ENCODE measurements at regions not wholly inside any gene's neighbourhood (a gene's known extent, or its start where the extent isn't known, plus 50 kb on each side); places are given as distances from the start of the nearest gene placed in this dataset.
A peak's percentile ranks its signal among the peaks of the same experiment; 100 is the strongest.
"Not testable (repeated sequence)": the region's sequence is repeated elsewhere in the genome, so short reads cannot be mapped to it uniquely, and the experiment has no call there.

- no peak for DNase-seq
These were observed 330.3 kb downstream of the TSHZ3 start for GRCh38 chr19:31018936-31019335.

GRCh38 chr19:31015778-31016177, 333.5 kb downstream of the TSHZ3 start:
- no peak for DNase-seq

- DNase-seq: no peak
These were observed 334.6 kb downstream of the TSHZ3 start for GRCh38 chr19:31014668-31015067.

- no peak for DNase-seq
These were observed 335.7 kb downstream of the TSHZ3 start for GRCh38 chr19:31013384-31014020.

- no peak for DNase-seq
These were observed 346.6 kb downstream of the TSHZ3 start for GRCh38 chr19:31002518-31003244.

- DNase-seq: no peak
These were observed 347.2 kb downstream of the TSHZ3 start for GRCh38 chr19:31001991-31002390.

- DNase-seq: no peak
These were observed 348.3 kb downstream of the TSHZ3 start for GRCh38 chr19:31000913-31001312.

- peak; percentile 3 for DNase-seq
These were observed 349.5 kb downstream of the TSHZ3 start for GRCh38 chr19:30999726-31000125.

- DNase-seq: no peak
These were observed 352.0 kb downstream of the TSHZ3 start for GRCh38 chr19:30997222-30997621.

- DNase-seq: no peak
These were observed 370.6 kb downstream of the TSHZ3 start for GRCh38 chr19:30978639-30979038.

GRCh38 chr19:30969591-30969990, 379.6 kb downstream of the TSHZ3 start:
- DNase-seq: peak; percentile 35

- DNase-seq: no peak
These were observed 380.3 kb downstream of the TSHZ3 start for GRCh38 chr19:30968841-30969399.

GRCh38 chr19:30968210-30968609, 381.0 kb downstream of the TSHZ3 start:
- DNase-seq: peak; percentile 3

GRCh38 chr19:30966486-30966885, 382.8 kb downstream of the TSHZ3 start:
- DNase-seq: no peak

GRCh38 chr19:30959011-30959410, 390.2 kb downstream of the TSHZ3 start:
- DNase-seq: no peak

GRCh38 chr19:30955112-30956104, 393.8 kb downstream of the TSHZ3 start:
- no peak for DNase-seq

- not testable (repeated sequence) for DNase-seq
These were observed 404.8 kb downstream of the TSHZ3 start for GRCh38 chr19:30944276-30944932.

GRCh38 chr19:30943101-30943843, 406.0 kb downstream of the TSHZ3 start:
- no peak for DNase-seq

- no peak for DNase-seq
These were observed 406.6 kb downstream of the TSHZ3 start for GRCh38 chr19:30942636-30943035.

GRCh38 chr19:30941591-30941990, 407.6 kb downstream of the TSHZ3 start:
- DNase-seq: no peak

- DNase-seq: no peak
These were observed 413.0 kb downstream of the TSHZ3 start for GRCh38 chr19:30936276-30936675.

GRCh38 chr19:30935146-30935545, 414.1 kb downstream of the TSHZ3 start:
- DNase-seq: no peak
